ENCODE measurements at regions not wholly inside any gene's neighbourhood (a gene's known extent, or its start where the extent isn't known, plus 50 kb on each side); places are given as distances from the start of the nearest gene placed in this dataset.

DNA sequence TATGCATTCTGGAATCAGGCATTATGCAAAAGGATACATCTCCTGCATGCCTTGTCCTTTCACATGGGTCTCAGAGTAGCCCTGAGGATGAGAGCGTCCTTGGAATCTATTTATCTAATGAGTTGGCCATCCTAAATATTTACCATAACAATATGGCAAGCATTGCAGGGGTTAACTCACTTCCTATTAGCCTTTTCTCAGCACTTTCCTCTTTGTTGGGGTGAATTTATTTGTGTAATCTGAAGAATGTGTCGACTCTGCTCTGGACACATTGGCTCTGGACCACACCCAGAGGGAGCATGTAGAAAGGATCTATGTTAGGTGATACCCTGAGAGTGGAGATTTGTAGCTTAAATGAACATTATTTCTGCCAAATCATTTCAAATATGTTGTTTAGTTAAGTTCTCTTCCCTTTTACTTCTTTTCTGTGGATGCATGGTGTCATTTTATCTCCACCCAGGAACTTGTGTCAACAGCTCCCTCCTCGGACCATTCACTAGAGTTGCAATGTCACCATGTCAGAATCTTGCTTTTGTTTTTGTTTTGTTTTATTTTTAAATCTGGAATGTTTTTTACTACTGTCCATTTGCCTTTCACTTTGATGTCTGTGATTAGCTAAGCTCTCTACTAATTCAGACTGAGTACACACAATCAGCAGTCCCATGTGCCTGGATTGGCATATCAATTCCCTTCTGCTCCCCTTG is 757.0 kb upstream of the MMS22L start:
- Mint-ChIP-seq H3K4me1 (no peaks in the 10 kb centered on the region), H3K27ac (no peak overlapping the region), H3K9me3 (ENCODE audit: insufficient read depth) (no peaks in the 10 kb centered on the region), H3K27me3 (no peaks in the 10 kb centered on the region), H3K4me3 (no peak overlapping the region)
- DNase-seq (no peak), ATAC-seq (ENCODE audit: low read depth) (no peak)
- Histone ChIP-seq H4K20me1 (ENCODE audit: control insufficient read depth, insufficient read depth, low read length, poor library complexity, severe bottlenecking) (no peaks in the 10 kb centered on the region), H3K79me2 (ENCODE audit: control insufficient read depth, insufficient read depth, low read length) (no peaks in the 10 kb centered on the region), H2AFZ (ENCODE audit: insufficient read depth, low read depth, low read length, poor library complexity, severe bottlenecking) (no peak overlapping the region), H3K4me1 (ENCODE audit: control insufficient read depth in 2 of 2, insufficient read depth in 2 of 2, low read length in 2 of 2) (no peaks in the 10 kb centered on the region), H3K4me3 (ENCODE audit: control extremely low read depth in 1 of 5, extremely low read depth in 1 of 5, insufficient read depth in 1 of 5, low read depth in 2 of 5, low read length in 4 of 5) (no peak overlapping the region), H3K27ac (ENCODE audit: low read length in 2 of 2) (no peak overlapping the region), H3K9ac (ENCODE audit: low read length) (no peak overlapping the region), H3K36me3 (replicated peaks in 1 of 2; ENCODE audit: control extremely low read depth in 1 of 2, control insufficient read depth in 1 of 2, extremely low read depth in 1 of 2, insufficient read depth in 2 of 2, low read length in 1 of 2) (no peaks in the 10 kb centered on the region), H3K4me2 (replicated peaks; ENCODE audit: low read depth, low read length, poor library complexity, severe bottlenecking) (no peak overlapping the region), H3K27me3 (replicated peaks in 1 of 4; ENCODE audit: control extremely low read depth in 1 of 4, control insufficient read depth in 3 of 4, insufficient read depth in 4 of 4, low read length in 3 of 4) (no peaks in the 10 kb centered on the region), H3K9me3 (ENCODE audit: control extremely low read depth in 1 of 3, control insufficient read depth in 2 of 3, insufficient read depth in 1 of 3, low read length in 2 of 3) (no peaks in the 10 kb centered on the region)
- CTCF ChIA-PET: no interaction called here
- intact Hi-C loops (cut with micrococcal nuclease): no loop called here
- POLR2A ChIA-PET: no interaction called here
- TF ChIP-seq, protein P1, sequence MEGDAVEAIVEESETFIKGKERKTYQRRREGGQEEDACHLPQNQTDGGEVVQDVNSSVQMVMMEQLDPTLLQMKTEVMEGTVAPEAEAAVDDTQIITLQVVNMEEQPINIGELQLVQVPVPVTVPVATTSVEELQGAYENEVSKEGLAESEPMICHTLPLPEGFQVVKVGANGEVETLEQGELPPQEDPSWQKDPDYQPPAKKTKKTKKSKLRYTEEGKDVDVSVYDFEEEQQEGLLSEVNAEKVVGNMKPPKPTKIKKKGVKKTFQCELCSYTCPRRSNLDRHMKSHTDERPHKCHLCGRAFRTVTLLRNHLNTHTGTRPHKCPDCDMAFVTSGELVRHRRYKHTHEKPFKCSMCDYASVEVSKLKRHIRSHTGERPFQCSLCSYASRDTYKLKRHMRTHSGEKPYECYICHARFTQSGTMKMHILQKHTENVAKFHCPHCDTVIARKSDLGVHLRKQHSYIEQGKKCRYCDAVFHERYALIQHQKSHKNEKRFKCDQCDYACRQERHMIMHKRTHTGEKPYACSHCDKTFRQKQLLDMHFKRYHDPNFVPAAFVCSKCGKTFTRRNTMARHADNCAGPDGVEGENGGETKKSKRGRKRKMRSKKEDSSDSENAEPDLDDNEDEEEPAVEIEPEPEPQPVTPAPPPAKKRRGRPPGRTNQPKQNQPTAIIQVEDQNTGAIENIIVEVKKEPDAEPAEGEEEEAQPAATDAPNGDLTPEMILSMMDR (IDR thresholded peaks at IDR 0.05): no peak
- no peak for TF ChIP-seq EZH2 (IDR thresholded peaks at IDR 0.05; ENCODE audit: borderline replicate concordance, insufficient read depth, low read depth, low read length, poor library complexity, severe bottlenecking)
- no CpG with 5 or more reads among the region's 3 CpGs for WGBS (ENCODE audit: insufficient coverage)

DNA sequence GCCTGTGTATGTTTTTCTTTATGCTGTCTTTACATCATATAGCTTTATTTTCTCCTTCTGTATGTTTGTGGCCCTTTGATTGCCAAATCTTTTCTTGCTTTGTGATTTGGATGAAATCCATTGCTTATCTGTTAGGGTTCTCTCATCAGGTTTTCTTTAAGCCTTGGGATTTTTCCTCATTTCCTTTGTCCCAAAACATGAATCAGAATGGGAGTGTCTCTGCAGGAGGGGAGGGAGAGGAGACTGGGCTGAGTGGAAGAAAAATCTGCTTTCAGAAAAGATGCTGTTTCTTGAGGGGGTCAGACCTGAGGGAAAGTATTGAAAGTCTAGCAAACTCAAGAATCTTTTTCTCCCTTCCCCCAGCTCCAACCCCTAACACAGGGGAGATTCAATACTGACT is 758.0 kb upstream of the MMS22L start:
- H3K4me2 ChIP-seq (replicated peaks; ENCODE audit: low read depth, low read length, poor library complexity, severe bottlenecking): no peak overlapping the region
- DNase-seq: no peak
- H3K9me3 ChIP-seq (ENCODE audit: control extremely low read depth in 1 of 3, control insufficient read depth in 2 of 3, insufficient read depth in 1 of 3, low read length in 2 of 3): no peaks in the 10 kb centered on the region
- H3K27me3 ChIP-seq (replicated peaks in 1 of 4; ENCODE audit: control extremely low read depth in 1 of 4, control insufficient read depth in 3 of 4, insufficient read depth in 4 of 4, low read length in 3 of 4): no peaks in the 10 kb centered on the region
- Mint-ChIP-seq H3K27me3 (no peaks in the 10 kb centered on the region), H3K4me1 (no peaks in the 10 kb centered on the region), H3K27ac (no peak overlapping the region), H3K9me3 (ENCODE audit: insufficient read depth) (no peaks in the 10 kb centered on the region), H3K4me3 (no peak overlapping the region)
- TF ChIP-seq, protein P1 (IDR thresholded peaks at IDR 0.05): no peak
- no peak for TF ChIP-seq EZH2 (IDR thresholded peaks at IDR 0.05; ENCODE audit: borderline replicate concordance, insufficient read depth, low read depth, low read length, poor library complexity, severe bottlenecking)
- CTCF ChIA-PET: no interaction called here
- ATAC-seq (ENCODE audit: low read depth): no peak
- H3K9ac ChIP-seq (ENCODE audit: low read length): no peak overlapping the region
- H3K4me1 ChIP-seq (ENCODE audit: control insufficient read depth in 2 of 2, insufficient read depth in 2 of 2, low read length in 2 of 2): no peaks in the 10 kb centered on the region
- H3K27ac ChIP-seq (ENCODE audit: low read length in 2 of 2): no peak overlapping the region
- H2AFZ ChIP-seq (ENCODE audit: insufficient read depth, low read depth, low read length, poor library complexity, severe bottlenecking): no peak overlapping the region
- H3K36me3 ChIP-seq (replicated peaks in 1 of 2; ENCODE audit: control extremely low read depth in 1 of 2, control insufficient read depth in 1 of 2, extremely low read depth in 1 of 2, insufficient read depth in 2 of 2, low read length in 1 of 2): no peaks in the 10 kb centered on the region
- no peaks in the 10 kb centered on the region for H4K20me1 ChIP-seq (ENCODE audit: control insufficient read depth, insufficient read depth, low read length, poor library complexity, severe bottlenecking)
- no peaks in the 10 kb centered on the region for H3K79me2 ChIP-seq (ENCODE audit: control insufficient read depth, insufficient read depth, low read length)
- intact Hi-C loops (cut with micrococcal nuclease): no loop called here
- POLR2A ChIA-PET: no interaction called here
- no peak overlapping the region for H3K4me3 ChIP-seq (ENCODE audit: control extremely low read depth in 1 of 5, extremely low read depth in 1 of 5, insufficient read depth in 1 of 5, low read depth in 2 of 5, low read length in 4 of 5)

Data from B cell (primary cell).